Cardiac fibroblast (primary cell): ENCODE measurements at regions not wholly inside any gene's neighbourhood (a gene's known extent, or its start where the extent isn't known, plus 50 kb on each side); places are given as distances from the start of the nearest gene placed in this dataset.
"Not testable (repeated sequence)": the region's sequence is repeated elsewhere in the genome, so short reads cannot be mapped to it uniquely, and the experiment has no call there.

Experiments
- DNase-seq, 2 donors: peaks; one replicate each; pipeline versions ENCODE4 v3.0.0 to v3.0.0-alpha.2; 2010; ENCODE audit warnings: low read depth in 2 of 2
- H3K4me3 ChIP-seq, 2 donors: replicated peaks in 1 of 2; 1 replicate in 1 of 2; 2 replicates in 1 of 2; pipeline ENCODE4 v1.5.1; 2011; ENCODE audit warnings: low read depth in 2 of 2, low read length in 2 of 2, mild to moderate bottlenecking in 2 of 2, moderate library complexity in 1 of 2
- TF ChIP-seq, protein P1 (sequence below): IDR thresholded peaks from one replicate; pipeline ENCODE4 v1.5.1; 2011; ENCODE audit warnings: low read depth, mild to moderate bottlenecking, low read length, inconsistent platforms

DNA sequence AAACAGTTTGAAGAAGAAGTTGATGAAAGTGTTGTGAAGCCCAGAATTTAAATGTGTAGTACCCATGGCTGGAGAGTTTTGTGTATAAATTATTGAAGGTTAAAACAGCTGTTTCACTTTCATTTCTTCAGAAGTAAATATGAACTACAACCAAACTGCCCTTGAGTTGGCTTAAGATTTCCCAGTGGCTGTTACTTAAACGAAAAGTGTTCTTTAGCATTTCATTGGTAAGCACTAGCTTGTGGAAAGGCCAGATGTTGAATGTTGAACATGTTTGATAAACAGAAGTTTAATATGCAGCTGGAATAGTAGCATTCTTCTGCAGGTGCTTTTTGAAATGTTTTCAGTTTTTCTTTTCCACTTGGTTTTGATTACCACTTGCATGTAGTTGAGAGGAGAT lies 83.2 kb upstream of the TNRC6B start:
- peak in 1 of 2 donors; percentile 3 for DNase-seq
- H3K4me3 ChIP-seq: no peak overlapping the region
- TF ChIP-seq, protein P1, sequence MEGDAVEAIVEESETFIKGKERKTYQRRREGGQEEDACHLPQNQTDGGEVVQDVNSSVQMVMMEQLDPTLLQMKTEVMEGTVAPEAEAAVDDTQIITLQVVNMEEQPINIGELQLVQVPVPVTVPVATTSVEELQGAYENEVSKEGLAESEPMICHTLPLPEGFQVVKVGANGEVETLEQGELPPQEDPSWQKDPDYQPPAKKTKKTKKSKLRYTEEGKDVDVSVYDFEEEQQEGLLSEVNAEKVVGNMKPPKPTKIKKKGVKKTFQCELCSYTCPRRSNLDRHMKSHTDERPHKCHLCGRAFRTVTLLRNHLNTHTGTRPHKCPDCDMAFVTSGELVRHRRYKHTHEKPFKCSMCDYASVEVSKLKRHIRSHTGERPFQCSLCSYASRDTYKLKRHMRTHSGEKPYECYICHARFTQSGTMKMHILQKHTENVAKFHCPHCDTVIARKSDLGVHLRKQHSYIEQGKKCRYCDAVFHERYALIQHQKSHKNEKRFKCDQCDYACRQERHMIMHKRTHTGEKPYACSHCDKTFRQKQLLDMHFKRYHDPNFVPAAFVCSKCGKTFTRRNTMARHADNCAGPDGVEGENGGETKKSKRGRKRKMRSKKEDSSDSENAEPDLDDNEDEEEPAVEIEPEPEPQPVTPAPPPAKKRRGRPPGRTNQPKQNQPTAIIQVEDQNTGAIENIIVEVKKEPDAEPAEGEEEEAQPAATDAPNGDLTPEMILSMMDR: no peak

GRCh38 chr22:40099887-40100286 lies 77.8 kb upstream of the TNRC6B start:
- DNase-seq: not testable (repeated sequence)

GRCh38 chr22:40105755-40106154 lies 72.0 kb upstream of the TNRC6B start:
- no peak for DNase-seq
- TF ChIP-seq, protein P1: no peak

More at GRCh38 chr22:40099887-40100286, 77.8 kb upstream of the TNRC6B start:
- H3K4me3 ChIP-seq: not testable (repeated sequence)

GRCh38 chr22:40107244-40107643 lies 70.5 kb upstream of the TNRC6B start:
- DNase-seq: peak; percentile 5 to 13
- H3K4me3 ChIP-seq: peak overlapping the region in 1 of 2 donors; percentile 11
- TF ChIP-seq, protein P1: no peak

More at GRCh38 chr22:40105755-40106154, 72.0 kb upstream of the TNRC6B start:
- no peak overlapping the region for H3K4me3 ChIP-seq

GRCh38 chr22:40107851-40108378 lies 69.8 kb upstream of the TNRC6B start:
- peak overlapping the region in 1 of 2 donors; percentile 11 for H3K4me3 ChIP-seq
- peak; percentile 42 to 47 for DNase-seq
- TF ChIP-seq, protein P1: peak; percentile 9

GRCh38 chr22:40108396-40108795 lies 69.3 kb upstream of the TNRC6B start:
- H3K4me3 ChIP-seq: no peak overlapping the region
- TF ChIP-seq, protein P1: no peak
- no peak for DNase-seq

DNA sequence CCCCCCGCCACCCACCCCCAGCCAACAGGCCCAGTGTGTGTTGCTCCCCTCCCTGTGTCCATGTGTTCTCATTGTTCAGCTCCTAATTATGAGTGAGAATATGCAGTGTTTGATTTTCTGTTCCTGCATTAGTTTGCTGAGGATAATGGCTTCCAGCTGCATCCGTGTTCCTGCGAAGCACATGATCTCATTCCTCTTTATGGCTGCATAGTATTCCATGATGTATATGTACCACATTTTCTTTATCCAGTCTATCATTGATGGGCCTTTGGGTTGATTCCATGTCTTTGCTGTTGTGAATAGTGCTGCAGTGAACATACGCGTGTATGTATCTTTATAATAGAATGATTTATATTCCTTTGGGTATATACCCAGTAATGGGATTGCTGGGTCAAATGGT lies 68.8 kb upstream of the TNRC6B start:
- not testable (repeated sequence) for H3K4me3 ChIP-seq, DNase-seq

DNA sequence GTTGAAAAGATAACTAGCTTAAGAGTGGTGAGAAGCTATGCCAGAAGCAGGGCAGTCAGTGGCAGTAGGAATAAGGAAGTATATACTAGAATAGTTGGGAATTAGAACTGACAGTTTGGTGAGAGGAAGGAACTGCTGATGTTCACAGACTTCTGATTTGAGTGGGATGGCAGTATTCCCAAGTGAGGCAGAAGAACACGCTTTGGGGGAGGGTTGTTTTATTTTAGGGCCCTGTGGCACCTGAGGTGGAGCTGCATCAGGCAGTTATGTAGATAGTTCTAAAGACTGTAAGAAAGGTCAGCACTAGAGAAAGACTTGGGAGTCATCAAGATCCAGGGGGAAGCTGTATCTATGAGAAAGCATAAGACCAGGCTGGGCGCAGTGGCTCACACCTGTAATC lies 66.3 kb upstream of the TNRC6B start:
- DNase-seq: no peak
- no peak overlapping the region for H3K4me3 ChIP-seq
- TF ChIP-seq, protein P1: no peak
